ENCODE measurements at regions not wholly inside any gene's neighbourhood (a gene's known extent, or its start where the extent isn't known, plus 50 kb on each side); places are given as distances from the start of the nearest gene placed in this dataset.

- Histone ChIP-seq H4K91ac (ENCODE audit: low read depth, low read length) (no peak overlapping the region), H4K12ac (ENCODE audit: low read depth, low read length) (no peak overlapping the region), H3K4me1 (ENCODE audit: control insufficient read depth in 1 of 2, insufficient read depth in 2 of 2, low read length in 2 of 2) (no peaks in the 10 kb centered on the region), H3K9me3 (ENCODE audit: insufficient read depth, low read depth, low read length) (no peaks in the 10 kb centered on the region), H3K79me2 (ENCODE audit: control insufficient read depth, insufficient read depth, low read length, poor library complexity) (no peaks in the 10 kb centered on the region), H3K27ac (ENCODE audit: low read depth, low read length) (no peak overlapping the region), H4K8ac (ENCODE audit: low read depth, low read length) (no peak overlapping the region), H2AK5ac (ENCODE audit: low read length) (no peak overlapping the region), H2AFZ (ENCODE audit: insufficient read depth, low read length, poor library complexity) (no peak overlapping the region), H3K4ac (ENCODE audit: low read depth, low read length) (no peak overlapping the region), H2BK12ac (ENCODE audit: low read length) (no peak overlapping the region), H3K79me1 (ENCODE audit: low read length) (no peaks in the 10 kb centered on the region), H3K4me3 (ENCODE audit: low read depth, low read length) (no peak overlapping the region), H3K4me2 (ENCODE audit: low read length) (no peak overlapping the region), H3K14ac (ENCODE audit: low read length) (no peak overlapping the region), H3K36me3 (ENCODE audit: control insufficient read depth in 1 of 2, insufficient read depth in 2 of 2, low read length in 2 of 2) (no peaks in the 10 kb centered on the region), H3K18ac (ENCODE audit: low read length) (no peak overlapping the region), H2BK120ac (ENCODE audit: insufficient read depth, low read length, poor library complexity) (no peak overlapping the region), H3K23ac (ENCODE audit: low read length) (no peak overlapping the region), H3K27me3 (ENCODE audit: insufficient read depth, low read length) (no peaks in the 10 kb centered on the region), H3K9ac (ENCODE audit: low read length) (no peak overlapping the region), H2BK5ac (ENCODE audit: low read depth, low read length, poor library complexity) (no peak overlapping the region)
- DNase-seq = no peak
- WGBS (ENCODE audit: extremely low coverage, insufficient coverage, insufficient read length) = no CpG with 5 or more reads among the region's 2 CpGs
Measured at GRCh38 chr13:65613004-65613403, 1617.1 kb downstream of the PCDH9 start.

- H3K23ac ChIP-seq (ENCODE audit: low read length) = no peak overlapping the region
- WGBS (ENCODE audit: extremely low coverage, insufficient coverage, insufficient read length) = no CpG with 5 or more reads among the region's 2 CpGs
- no peak overlapping the region for H3K18ac ChIP-seq (ENCODE audit: low read length)
- no peaks in the 10 kb centered on the region for H3K9me3 ChIP-seq (ENCODE audit: insufficient read depth, low read depth, low read length)
- no peak overlapping the region for H3K14ac ChIP-seq (ENCODE audit: low read length)
- no peak overlapping the region for H2AK5ac ChIP-seq (ENCODE audit: low read length)
- H3K36me3 ChIP-seq (ENCODE audit: control insufficient read depth in 1 of 2, insufficient read depth in 2 of 2, low read length in 2 of 2) = no peaks in the 10 kb centered on the region
- H3K27me3 ChIP-seq (ENCODE audit: insufficient read depth, low read length) = no peaks in the 10 kb centered on the region
- no peaks in the 10 kb centered on the region for H3K79me2 ChIP-seq (ENCODE audit: control insufficient read depth, insufficient read depth, low read length, poor library complexity)
- no peaks in the 10 kb centered on the region for H3K79me1 ChIP-seq (ENCODE audit: low read length)
- H3K4me2 ChIP-seq (ENCODE audit: low read length) = no peak overlapping the region
- no peak overlapping the region for H4K8ac ChIP-seq (ENCODE audit: low read depth, low read length)
- H3K4me1 ChIP-seq (ENCODE audit: control insufficient read depth in 1 of 2, insufficient read depth in 2 of 2, low read length in 2 of 2) = no peaks in the 10 kb centered on the region
- no peak overlapping the region for H2BK120ac ChIP-seq (ENCODE audit: insufficient read depth, low read length, poor library complexity)
- H4K91ac ChIP-seq (ENCODE audit: low read depth, low read length) = no peak overlapping the region
- H3K4me3 ChIP-seq (ENCODE audit: low read depth, low read length) = no peak overlapping the region
- no peak for DNase-seq
- H2BK12ac ChIP-seq (ENCODE audit: low read length) = no peak overlapping the region
- no peak overlapping the region for H2BK5ac ChIP-seq (ENCODE audit: low read depth, low read length, poor library complexity)
- H4K12ac ChIP-seq (ENCODE audit: low read depth, low read length) = no peak overlapping the region
- H2AFZ ChIP-seq (ENCODE audit: insufficient read depth, low read length, poor library complexity) = no peak overlapping the region
- no peak overlapping the region for H3K27ac ChIP-seq (ENCODE audit: low read depth, low read length)
- H3K9ac ChIP-seq (ENCODE audit: low read length) = no peak overlapping the region
- no peak overlapping the region for H3K4ac ChIP-seq (ENCODE audit: low read depth, low read length)
Measured at GRCh38 chr13:65609350-65609749, 1620.8 kb downstream of the PCDH9 start.

GRCh38 chr13:65606622-65607021, 1623.5 kb downstream of the PCDH9 start:
- H3K79me2 ChIP-seq (ENCODE audit: control insufficient read depth, insufficient read depth, low read length, poor library complexity) = no peaks in the 10 kb centered on the region
- no peak overlapping the region for H2BK5ac ChIP-seq (ENCODE audit: low read depth, low read length, poor library complexity)
- no peak overlapping the region for H3K23ac ChIP-seq (ENCODE audit: low read length)
- H4K12ac ChIP-seq (ENCODE audit: low read depth, low read length) = no peak overlapping the region
- H3K14ac ChIP-seq (ENCODE audit: low read length) = no peak overlapping the region
- H4K91ac ChIP-seq (ENCODE audit: low read depth, low read length) = no peak overlapping the region
- H2AFZ ChIP-seq (ENCODE audit: insufficient read depth, low read length, poor library complexity) = no peak overlapping the region
- H3K4me1 ChIP-seq (ENCODE audit: control insufficient read depth in 1 of 2, insufficient read depth in 2 of 2, low read length in 2 of 2) = no peaks in the 10 kb centered on the region
- H2BK12ac ChIP-seq (ENCODE audit: low read length) = no peak overlapping the region
- no peak overlapping the region for H3K4me2 ChIP-seq (ENCODE audit: low read length)
- no peak overlapping the region for H3K27ac ChIP-seq (ENCODE audit: low read depth, low read length)
- no peak overlapping the region for H3K4me3 ChIP-seq (ENCODE audit: low read depth, low read length)
- DNase-seq = no peak
- no peak overlapping the region for H2BK120ac ChIP-seq (ENCODE audit: insufficient read depth, low read length, poor library complexity)
- no peak overlapping the region for H3K18ac ChIP-seq (ENCODE audit: low read length)
- no peaks in the 10 kb centered on the region for H3K79me1 ChIP-seq (ENCODE audit: low read length)
- no peak overlapping the region for H4K8ac ChIP-seq (ENCODE audit: low read depth, low read length)
- no peak overlapping the region for H2AK5ac ChIP-seq (ENCODE audit: low read length)
- H3K27me3 ChIP-seq (ENCODE audit: insufficient read depth, low read length) = no peaks in the 10 kb centered on the region
- no peak overlapping the region for H3K9ac ChIP-seq (ENCODE audit: low read length)
- no peak overlapping the region for H3K4ac ChIP-seq (ENCODE audit: low read depth, low read length)
- no CpG with 5 or more reads among the region's 2 CpGs for WGBS (ENCODE audit: extremely low coverage, insufficient coverage, insufficient read length)
- H3K36me3 ChIP-seq (ENCODE audit: control insufficient read depth in 1 of 2, insufficient read depth in 2 of 2, low read length in 2 of 2) = no peaks in the 10 kb centered on the region
- H3K9me3 ChIP-seq (ENCODE audit: insufficient read depth, low read depth, low read length) = no peaks in the 10 kb centered on the region

- no peak overlapping the region for H4K8ac ChIP-seq (ENCODE audit: low read depth, low read length)
- H4K12ac ChIP-seq (ENCODE audit: low read depth, low read length) = no peak overlapping the region
- no peaks in the 10 kb centered on the region for H3K27me3 ChIP-seq (ENCODE audit: insufficient read depth, low read length)
- no peaks in the 10 kb centered on the region for H3K4me1 ChIP-seq (ENCODE audit: control insufficient read depth in 1 of 2, insufficient read depth in 2 of 2, low read length in 2 of 2)
- H3K36me3 ChIP-seq (ENCODE audit: control insufficient read depth in 1 of 2, insufficient read depth in 2 of 2, low read length in 2 of 2) = no peaks in the 10 kb centered on the region
- H3K9me3 ChIP-seq (ENCODE audit: insufficient read depth, low read depth, low read length) = no peaks in the 10 kb centered on the region
- H2BK5ac ChIP-seq (ENCODE audit: low read depth, low read length, poor library complexity) = no peak overlapping the region
- no peak overlapping the region for H3K23ac ChIP-seq (ENCODE audit: low read length)
- H3K18ac ChIP-seq (ENCODE audit: low read length) = no peak overlapping the region
- H3K27ac ChIP-seq (ENCODE audit: low read depth, low read length) = no peak overlapping the region
- no peak overlapping the region for H2BK120ac ChIP-seq (ENCODE audit: insufficient read depth, low read length, poor library complexity)
- H3K79me1 ChIP-seq (ENCODE audit: low read length) = no peaks in the 10 kb centered on the region
- no peak overlapping the region for H3K9ac ChIP-seq (ENCODE audit: low read length)
- H3K14ac ChIP-seq (ENCODE audit: low read length) = no peak overlapping the region
- H3K4ac ChIP-seq (ENCODE audit: low read depth, low read length) = no peak overlapping the region
- H2AFZ ChIP-seq (ENCODE audit: insufficient read depth, low read length, poor library complexity) = no peak overlapping the region
- no peak for DNase-seq
- H4K91ac ChIP-seq (ENCODE audit: low read depth, low read length) = no peak overlapping the region
- H3K79me2 ChIP-seq (ENCODE audit: control insufficient read depth, insufficient read depth, low read length, poor library complexity) = no peaks in the 10 kb centered on the region
- H3K4me3 ChIP-seq (ENCODE audit: low read depth, low read length) = no peak overlapping the region
- H2AK5ac ChIP-seq (ENCODE audit: low read length) = no peak overlapping the region
- H3K4me2 ChIP-seq (ENCODE audit: low read length) = no peak overlapping the region
- H2BK12ac ChIP-seq (ENCODE audit: low read length) = no peak overlapping the region
Measured at GRCh38 chr13:65605396-65605795, 1624.7 kb downstream of the PCDH9 start.

- Histone ChIP-seq H3K79me1 (ENCODE audit: low read length) (no peaks in the 10 kb centered on the region), H3K14ac (ENCODE audit: low read length) (no peak overlapping the region), H2AK5ac (ENCODE audit: low read length) (no peak overlapping the region), H3K9ac (ENCODE audit: low read length) (no peak overlapping the region), H3K4ac (ENCODE audit: low read depth, low read length) (no peak overlapping the region), H3K36me3 (ENCODE audit: control insufficient read depth in 1 of 2, insufficient read depth in 2 of 2, low read length in 2 of 2) (no peaks in the 10 kb centered on the region), H3K79me2 (ENCODE audit: control insufficient read depth, insufficient read depth, low read length, poor library complexity) (no peaks in the 10 kb centered on the region), H3K27ac (ENCODE audit: low read depth, low read length) (no peak overlapping the region), H2AFZ (ENCODE audit: insufficient read depth, low read length, poor library complexity) (no peak overlapping the region), H3K23ac (ENCODE audit: low read length) (no peak overlapping the region), H3K18ac (ENCODE audit: low read length) (no peak overlapping the region), H3K4me2 (ENCODE audit: low read length) (no peak overlapping the region), H4K8ac (ENCODE audit: low read depth, low read length) (no peak overlapping the region), H3K27me3 (ENCODE audit: insufficient read depth, low read length) (no peaks in the 10 kb centered on the region), H3K9me3 (ENCODE audit: insufficient read depth, low read depth, low read length) (no peaks in the 10 kb centered on the region), H3K4me3 (ENCODE audit: low read depth, low read length) (no peak overlapping the region), H4K12ac (ENCODE audit: low read depth, low read length) (no peak overlapping the region), H2BK120ac (ENCODE audit: insufficient read depth, low read length, poor library complexity) (no peak overlapping the region), H2BK5ac (ENCODE audit: low read depth, low read length, poor library complexity) (no peak overlapping the region), H4K91ac (ENCODE audit: low read depth, low read length) (no peak overlapping the region), H3K4me1 (ENCODE audit: control insufficient read depth in 1 of 2, insufficient read depth in 2 of 2, low read length in 2 of 2) (no peaks in the 10 kb centered on the region), H2BK12ac (ENCODE audit: low read length) (no peak overlapping the region)
- no peak for DNase-seq
- no CpG with 5 or more reads among the region's 3 CpGs for WGBS (ENCODE audit: extremely low coverage, insufficient coverage, insufficient read length)
Measured at GRCh38 chr13:65603160-65603559, 1627.0 kb downstream of the PCDH9 start.
